SH-SY5Y (cell line): ENCODE measurements at regions not wholly inside any gene's neighbourhood (a gene's known extent, or its start where the extent isn't known, plus 50 kb on each side); places are given as distances from the start of the nearest gene placed in this dataset.

Source experiments
- GATA2 ChIP-seq: IDR thresholded peaks from 2 replicates; pipeline ENCODE4 v1.6.1; 2011; ENCODE audit warnings: mild to moderate bottlenecking, low read depth, low read length
- GATA3 ChIP-seq: IDR thresholded peaks from 2 replicates; pipeline ENCODE4 v1.6.1; 2011; ENCODE audit warnings: low read depth, mild to moderate bottlenecking, low read length, moderate library complexity

DNA sequence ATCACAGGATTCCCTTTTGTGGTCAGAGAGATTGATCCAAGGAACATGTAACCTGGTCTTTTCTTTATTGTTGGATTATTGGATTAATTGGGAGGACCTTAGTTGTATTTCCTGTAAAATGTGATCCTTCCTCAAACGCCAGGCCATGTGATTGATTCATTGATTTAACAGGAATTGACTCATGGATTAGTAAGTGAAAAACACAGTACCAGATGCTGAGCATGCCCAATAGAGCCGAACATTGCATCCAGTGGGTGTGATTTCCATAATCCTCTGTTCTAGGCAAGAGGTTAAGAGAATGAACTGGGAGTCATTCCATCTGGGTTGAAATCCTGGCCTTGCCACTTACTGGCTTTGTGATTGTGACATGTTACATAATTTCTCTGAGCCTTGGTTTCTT is 522.3 kb downstream of the MAT2B start:
- TF ChIP-seq GATA3 (no peak), GATA2 (no peak)
